Mesothelial cell of epicardium (in vitro differentiated cells): ENCODE measurements at regions not wholly inside any gene's neighbourhood (a gene's known extent, or its start where the extent isn't known, plus 50 kb on each side); places are given as distances from the start of the nearest gene placed in this dataset.

Experiments used
- DNase-seq, 2 experiments: peaks; one replicate each; pipeline ENCODE4 v3.0.0; 2021; ENCODE audit warnings: low spot score in 2 of 2; ENCODE audit not compliant: unreplicated experiment in 2 of 2
- H3K27ac Mint-ChIP-seq: 2 replicates; pipeline ENCODE4 v1.8.0; 2021; ENCODE audit warnings: mixed read lengths
- H3K27me3 Mint-ChIP-seq: 2 replicates; pipeline ENCODE4 v1.8.0; 2021; ENCODE audit warnings: low read depth, mixed read lengths
- H3K36me3 Mint-ChIP-seq: 2 replicates; pipeline ENCODE4 v1.8.0; 2021; ENCODE audit warnings: mixed read lengths
- H3K4me1 Mint-ChIP-seq: 2 replicates; pipeline ENCODE4 v1.8.0; 2021; ENCODE audit warnings: mixed read lengths
- H3K4me3 Mint-ChIP-seq: 2 replicates; pipeline ENCODE4 v1.8.0; 2021; ENCODE audit warnings: mild to moderate bottlenecking, moderate library complexity, mixed read lengths
- H3K9me3 Mint-ChIP-seq: 2 replicates; pipeline ENCODE4 v1.8.0; 2021; ENCODE audit warnings: mixed read lengths
- CTCF ChIP-seq: fragments of 200-600 bp; sonication (generic); IDR thresholded peaks from one replicate; pipeline ENCODE4 v1.5.0; 2021; ENCODE audit warnings: antibody characterized with exemption; ENCODE audit not compliant: unreplicated experiment

GRCh38 chr9:103126494-103126893 is 131.4 kb downstream of the CYLC2 start:
- Mint-ChIP-seq H3K4me3 (no peak overlapping the region), H3K27me3 (no peaks in the 10 kb centered on the region), H3K4me1 (no peaks in the 10 kb centered on the region), H3K27ac (no peak overlapping the region), H3K9me3 (peaks cover 27% of the 10 kb centered on the region), H3K36me3 (no peaks in the 10 kb centered on the region)
- no peak for TF ChIP-seq CTCF
- DNase-seq: no peak

- Mint-ChIP-seq H3K9me3 (no peaks in the 10 kb centered on the region), H3K27ac (no peak overlapping the region), H3K36me3 (no peaks in the 10 kb centered on the region), H3K27me3 (no peaks in the 10 kb centered on the region), H3K4me3 (no peak overlapping the region), H3K4me1 (no peaks in the 10 kb centered on the region)
- DNase-seq: no peak
- no peak for TF ChIP-seq CTCF
These were observed 144.8 kb downstream of the CYLC2 start for GRCh38 chr9:103139891-103140290.

- DNase-seq: no peak
- H3K27me3 Mint-ChIP-seq: no peaks in the 10 kb centered on the region
- no peaks in the 10 kb centered on the region for H3K4me1 Mint-ChIP-seq
- H3K9me3 Mint-ChIP-seq: peaks cover 55% of the 10 kb centered on the region
- TF ChIP-seq CTCF: no peak
- no peak overlapping the region for H3K4me3 Mint-ChIP-seq
- no peaks in the 10 kb centered on the region for H3K36me3 Mint-ChIP-seq
- no peak overlapping the region for H3K27ac Mint-ChIP-seq
These were observed 157.3 kb downstream of the CYLC2 start for GRCh38 chr9:103152473-103152872.

- TF ChIP-seq CTCF: no peak
- Mint-ChIP-seq H3K36me3 (no peaks in the 10 kb centered on the region), H3K27ac (no peak overlapping the region)
These were observed 172.4 kb downstream of the CYLC2 start for GRCh38 chr9:103167530-103167929.

GRCh38 chr9:103168254-103168653 is 173.1 kb downstream of the CYLC2 start:
- DNase-seq: no peak
- Mint-ChIP-seq H3K4me1 (peaks cover 2% of the 10 kb centered on the region), H3K27me3 (no peaks in the 10 kb centered on the region), H3K9me3 (peaks cover 33% of the 10 kb centered on the region), H3K36me3 (no peaks in the 10 kb centered on the region), H3K27ac (no peak overlapping the region), H3K4me3 (no peak overlapping the region)
- TF ChIP-seq CTCF: no peak

More at GRCh38 chr9:103167530-103167929, 172.4 kb downstream of the CYLC2 start:
- Mint-ChIP-seq H3K4me3 (no peak overlapping the region), H3K27me3 (no peaks in the 10 kb centered on the region), H3K4me1 (no peaks in the 10 kb centered on the region), H3K9me3 (peaks cover 33% of the 10 kb centered on the region)
- no peak for DNase-seq

- DNase-seq: no peak
- no peak overlapping the region for H3K4me3 Mint-ChIP-seq
These were observed 174.7 kb downstream of the CYLC2 start for GRCh38 chr9:103169798-103170197.

More at GRCh38 chr9:103169798-103170197, 174.7 kb downstream of the CYLC2 start:
- peaks cover 4% of the 10 kb centered on the region for H3K4me1 Mint-ChIP-seq
- peaks cover 33% of the 10 kb centered on the region for H3K9me3 Mint-ChIP-seq
- H3K36me3 Mint-ChIP-seq: no peaks in the 10 kb centered on the region
- no peak overlapping the region for H3K27ac Mint-ChIP-seq
- H3K27me3 Mint-ChIP-seq: no peaks in the 10 kb centered on the region
- TF ChIP-seq CTCF: no peak
